ENCODE measurements at regions not wholly inside any gene's neighbourhood (a gene's known extent, or its start where the extent isn't known, plus 50 kb on each side); places are given as distances from the start of the nearest gene placed in this dataset.
"Not testable (repeated sequence)": the region's sequence is repeated elsewhere in the genome, so short reads cannot be mapped to it uniquely, and the experiment has no call there.

DNA sequence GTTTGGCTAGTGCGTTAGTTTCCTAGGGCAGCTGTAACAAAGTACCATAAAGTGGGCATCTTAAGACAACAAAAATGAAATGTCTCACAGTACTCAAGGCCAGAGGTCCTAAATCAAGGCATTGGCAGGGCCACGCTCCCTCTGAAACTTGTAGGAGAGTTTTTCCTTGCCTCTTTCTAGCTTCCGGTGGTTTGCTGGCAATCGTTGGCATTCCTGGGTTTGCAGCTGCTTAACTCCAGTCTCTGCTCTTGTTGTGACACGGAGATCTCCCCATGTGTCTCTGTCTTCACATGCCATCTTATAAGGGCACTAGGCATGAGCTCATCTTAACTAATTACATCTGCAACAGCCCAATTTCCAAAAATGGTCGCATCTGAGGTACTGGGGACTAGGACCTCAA is 362.0 kb upstream of the BOD1L1 start:
- no peak for DNase-seq

DNA sequence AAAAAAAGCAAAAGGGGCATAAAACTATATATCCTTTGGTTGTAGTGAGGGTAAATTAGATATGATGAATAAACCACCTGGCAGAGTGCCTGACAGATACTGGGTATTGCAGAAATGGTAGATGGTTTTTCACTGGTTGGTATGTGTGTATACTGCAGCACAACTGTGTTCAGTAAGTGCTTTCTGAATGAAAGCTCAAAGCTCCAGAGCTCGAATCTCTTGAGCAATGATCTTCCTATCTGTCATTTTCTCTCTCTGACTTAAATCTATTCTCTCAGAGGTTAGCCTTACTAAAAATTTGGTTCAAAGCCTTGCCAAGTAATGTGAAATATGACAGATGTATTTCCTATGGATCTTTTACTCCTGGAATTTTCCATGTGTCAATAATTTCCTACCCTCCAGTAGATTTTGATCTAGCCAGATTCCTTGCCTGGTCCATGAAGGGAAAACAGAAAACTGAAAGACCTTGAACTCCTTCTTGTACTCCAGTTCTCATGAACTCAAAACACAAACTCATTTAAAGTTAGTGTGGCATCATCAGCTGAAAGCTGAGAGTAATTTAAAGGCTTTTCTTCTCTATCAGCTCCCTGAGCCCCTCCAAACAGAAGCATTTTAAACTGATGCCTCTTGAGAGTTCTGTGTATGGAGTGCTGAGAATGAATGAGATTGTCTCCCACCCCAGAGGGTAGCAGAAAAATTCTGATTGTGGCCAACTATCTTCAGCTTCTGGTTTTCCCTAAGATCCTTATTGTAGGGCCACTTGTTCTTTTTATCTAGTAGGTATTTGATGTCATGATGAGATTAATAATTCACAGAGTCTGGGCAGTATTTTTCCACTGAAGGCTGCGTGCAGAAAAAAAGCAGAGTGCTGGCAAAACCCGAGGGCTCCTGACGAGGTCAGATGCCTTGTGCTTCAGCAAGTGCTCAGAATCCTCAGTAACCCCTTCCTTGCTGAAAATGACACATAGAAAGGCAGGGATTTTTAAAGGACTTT is 363.4 kb upstream of the BOD1L1 start:
- no peak for DNase-seq

DNA sequence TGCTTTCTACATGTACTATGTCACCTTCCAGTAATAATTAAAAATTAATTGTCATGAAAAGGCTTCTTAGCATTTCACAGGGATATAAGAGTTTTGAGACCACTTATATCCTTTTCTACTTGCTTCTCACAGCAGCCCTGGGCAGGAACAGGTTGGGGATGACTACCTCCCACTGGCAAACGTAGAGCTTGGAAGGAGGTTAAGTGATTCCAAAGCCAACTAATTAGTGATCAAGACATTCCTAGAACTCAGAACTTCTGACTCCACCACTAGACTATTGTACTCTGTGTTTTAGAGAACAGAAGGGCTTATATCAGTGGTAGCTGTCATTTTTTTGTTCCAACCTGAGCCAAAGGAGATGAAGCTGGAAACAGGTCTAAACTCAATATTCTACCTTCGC is 364.5 kb upstream of the BOD1L1 start:
- DNase-seq, result no peak

DNA sequence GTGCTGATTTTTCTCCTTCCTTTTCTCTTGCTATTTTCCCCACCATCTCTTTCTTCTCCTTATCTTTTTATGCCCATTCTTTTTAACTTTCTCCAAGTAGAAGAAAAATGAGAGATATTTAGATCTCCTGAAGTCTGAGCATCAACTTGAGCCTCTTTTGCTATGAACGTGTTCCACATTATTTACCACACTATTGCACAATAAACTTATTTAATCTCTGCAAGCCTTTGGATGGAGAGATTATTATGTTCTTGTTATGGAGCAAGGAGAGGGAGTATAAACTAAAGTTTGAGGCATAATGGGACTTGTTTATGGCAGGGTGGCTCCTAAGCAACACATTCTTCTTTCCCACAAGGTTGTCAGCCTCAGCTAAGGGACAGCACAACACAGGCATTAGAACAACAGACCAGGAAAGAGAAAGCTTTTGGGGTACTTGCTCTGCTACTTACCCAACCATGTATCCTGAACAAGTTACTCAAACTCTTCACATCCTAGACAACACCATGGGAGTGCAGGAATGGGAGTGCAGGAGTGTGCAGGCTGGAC is 365.5 kb upstream of the BOD1L1 start:
- DNase-seq, result no peak

DNA sequence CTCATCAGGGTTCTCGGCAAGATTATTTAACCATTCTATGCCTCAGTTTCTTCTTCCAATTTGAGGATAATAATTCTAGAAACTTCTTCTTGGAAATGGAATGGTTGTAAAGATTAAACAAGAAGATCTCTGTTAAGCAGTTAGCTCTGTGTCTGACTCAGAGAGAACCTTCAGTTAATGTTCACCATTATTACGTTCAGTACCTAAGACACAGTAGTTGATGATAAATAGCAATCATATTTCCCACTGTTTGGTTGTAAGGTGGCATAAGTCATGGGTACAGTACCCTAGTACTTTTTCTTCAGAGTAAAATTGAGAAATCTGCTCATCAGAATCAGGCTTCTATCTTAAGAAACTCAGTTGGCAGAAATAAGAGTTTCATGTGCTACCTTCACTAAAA is 366.5 kb upstream of the BOD1L1 start:
- no peak for DNase-seq

DNA sequence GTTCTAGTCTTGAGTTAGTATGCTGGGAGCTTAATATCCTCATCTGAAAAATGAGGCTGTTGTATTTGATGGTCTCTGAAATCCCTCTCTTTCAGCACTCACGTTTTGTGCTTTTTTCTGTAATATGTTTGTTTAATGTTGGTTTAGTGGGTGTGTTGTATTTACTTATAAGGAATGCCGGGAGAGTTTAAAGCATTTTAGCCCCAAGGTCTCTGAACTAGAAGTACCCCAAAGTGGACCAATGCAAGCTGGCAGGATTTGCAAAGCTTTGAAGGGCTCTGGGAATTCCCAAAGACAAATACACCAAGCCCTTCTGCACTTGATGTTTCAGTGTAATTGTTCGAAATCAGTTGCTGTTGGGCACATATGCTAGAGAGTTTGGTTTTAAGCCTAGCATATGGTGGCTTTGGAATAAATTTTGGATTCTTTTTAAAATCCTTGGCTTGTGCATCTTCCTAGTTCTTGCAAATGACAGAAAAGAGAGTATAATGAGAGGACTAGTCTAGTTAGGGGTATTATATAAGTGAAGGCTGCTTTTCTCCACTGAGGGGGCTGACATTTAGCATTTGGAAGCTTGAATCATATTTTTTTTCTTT is 371.4 kb upstream of the BOD1L1 start:
- no peak for DNase-seq

DNA sequence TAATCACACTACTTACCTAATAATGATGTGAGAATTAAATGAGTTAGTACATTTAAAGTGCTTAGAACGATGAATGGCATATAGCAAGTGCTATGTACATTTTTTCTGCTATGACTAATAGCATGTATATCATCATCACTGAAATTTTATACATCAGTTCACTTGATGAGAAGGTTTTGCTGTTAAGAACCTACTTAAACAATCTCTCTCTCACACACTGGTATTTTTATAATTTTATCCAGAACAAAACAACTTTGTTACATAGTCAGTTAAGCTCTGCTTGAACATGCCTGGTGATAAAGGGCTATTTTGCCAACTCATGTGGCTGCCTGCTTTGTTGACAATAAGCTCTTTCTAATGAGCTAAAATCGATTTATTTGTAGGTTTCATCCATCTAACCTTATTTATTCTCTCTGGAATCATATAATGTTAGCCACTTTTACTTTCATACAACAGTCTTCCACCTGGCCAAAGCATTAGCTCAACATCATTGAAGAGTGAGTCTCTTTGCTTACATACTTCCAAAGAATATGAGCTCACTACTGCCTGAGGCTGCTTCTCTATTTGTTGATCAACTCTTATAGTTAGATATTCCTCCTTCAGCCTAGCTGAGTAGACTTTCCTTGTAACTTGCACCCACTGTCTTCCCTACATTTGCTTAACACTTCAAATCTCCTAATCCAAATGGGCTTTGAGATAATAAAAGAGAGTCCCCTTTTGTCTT is 372.7 kb upstream of the BOD1L1 start:
- DNase-seq, result no peak

DNA sequence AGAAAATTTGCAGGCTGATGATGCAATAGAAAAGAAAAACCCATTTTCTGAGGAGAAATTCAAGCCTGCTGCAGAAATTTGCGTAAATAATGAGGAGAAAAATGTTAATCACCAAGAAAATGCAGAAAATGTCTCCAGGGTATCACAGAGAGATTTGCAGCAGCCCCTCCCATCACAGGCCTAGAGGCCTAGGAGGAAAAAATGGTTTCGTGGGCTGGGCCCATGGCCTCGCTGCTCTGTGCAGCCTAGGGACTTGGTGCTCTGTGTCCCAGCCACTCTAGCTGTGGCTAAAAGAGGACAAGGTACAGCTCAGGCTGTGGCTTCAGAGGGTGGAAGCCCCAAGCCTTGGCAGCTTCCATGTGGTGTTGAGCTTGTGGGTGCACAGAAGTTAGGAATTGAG is 374.8 kb upstream of the BOD1L1 start:
- not testable (repeated sequence) for DNase-seq

DNA sequence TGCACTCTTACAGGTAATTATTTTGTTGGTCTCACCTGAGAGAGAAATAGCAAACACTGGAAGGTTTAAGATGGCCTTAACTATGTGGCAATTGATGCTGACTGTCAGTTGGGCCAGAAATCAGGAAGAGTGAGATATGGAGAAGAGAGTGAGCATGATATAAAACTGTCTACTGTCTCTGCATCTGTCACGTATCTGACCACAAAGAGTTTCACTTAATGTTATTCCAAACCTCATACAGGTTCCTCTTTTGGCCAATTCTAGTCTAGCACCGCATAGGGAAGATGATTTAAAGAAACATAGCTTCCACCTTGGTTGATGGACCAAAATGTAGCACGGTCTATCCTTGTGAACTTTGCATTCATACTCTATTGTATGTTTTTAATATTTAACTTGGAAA is 381.0 kb upstream of the BOD1L1 start:
- no peak for DNase-seq

DNA sequence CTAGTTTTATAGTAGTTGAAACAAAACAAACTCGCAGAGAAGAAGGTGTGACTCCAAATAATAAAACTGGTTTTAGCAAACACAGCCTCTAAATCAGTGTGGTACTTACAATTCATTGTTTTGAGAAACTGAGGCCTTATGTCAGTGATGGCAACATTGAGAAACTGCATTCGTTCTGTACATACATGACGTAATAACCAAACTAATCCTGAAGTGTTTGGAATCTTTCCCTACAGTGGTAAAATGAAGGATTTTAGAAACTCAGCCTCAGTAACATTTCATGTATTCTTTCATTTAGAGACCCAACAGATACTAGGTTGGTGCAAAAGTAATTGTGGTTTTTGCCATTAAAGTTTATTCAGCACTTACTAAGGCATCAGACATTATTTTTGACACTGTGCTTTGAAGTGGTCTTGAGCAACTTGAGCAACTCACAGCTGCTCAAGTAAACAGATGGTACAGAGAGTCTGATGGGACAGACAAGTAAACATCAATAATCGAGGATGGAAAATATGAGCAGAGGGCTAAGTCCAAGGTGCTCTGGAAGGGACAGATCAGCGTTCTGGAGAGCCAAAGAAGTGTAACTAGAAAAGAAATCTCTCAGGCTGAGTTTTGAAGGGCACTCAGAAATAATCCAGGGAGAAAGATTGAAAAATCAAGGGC is 390.8 kb upstream of the BOD1L1 start:
- no peak for DNase-seq

DNA sequence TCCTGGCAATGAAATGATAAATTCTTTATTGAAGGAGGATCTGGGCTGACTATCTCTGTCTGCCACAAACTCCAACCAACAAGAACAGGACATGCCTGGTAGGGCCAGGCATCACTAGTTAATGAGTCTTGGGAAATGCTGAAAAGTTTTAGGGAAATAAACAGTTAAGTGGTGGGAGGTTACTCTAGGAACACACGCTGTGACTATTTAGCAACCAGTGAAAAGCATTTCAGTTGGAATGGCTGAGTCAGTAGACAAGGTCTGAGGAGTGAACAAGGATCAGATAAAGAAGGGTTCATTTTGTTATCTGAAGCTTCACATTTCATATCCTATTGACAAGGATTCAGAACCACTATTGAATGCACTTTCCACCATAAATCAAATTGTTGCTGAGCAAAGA is 394.9 kb upstream of the BOD1L1 start:
- DNase-seq, result no peak

DNA sequence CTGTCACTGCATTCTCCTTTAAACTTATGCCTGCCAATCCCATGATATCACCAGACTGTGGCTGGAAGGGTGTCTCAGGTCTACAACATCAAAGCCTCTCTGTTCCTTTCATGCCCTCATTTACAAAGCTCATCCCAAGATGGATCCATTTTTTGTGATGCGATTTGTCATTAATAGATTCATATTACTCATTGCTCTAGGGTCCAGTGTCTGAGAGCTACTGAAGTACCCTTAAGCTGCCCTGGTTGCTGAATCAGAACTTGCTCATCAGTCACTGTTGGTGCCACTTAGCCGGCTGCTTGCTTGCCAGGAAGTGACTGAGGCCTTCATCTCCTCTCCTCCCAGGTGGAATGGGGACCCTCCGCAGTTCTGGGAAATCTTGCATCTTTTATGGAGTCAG is 395.5 kb upstream of the BOD1L1 start:
- no peak for DNase-seq

DNA sequence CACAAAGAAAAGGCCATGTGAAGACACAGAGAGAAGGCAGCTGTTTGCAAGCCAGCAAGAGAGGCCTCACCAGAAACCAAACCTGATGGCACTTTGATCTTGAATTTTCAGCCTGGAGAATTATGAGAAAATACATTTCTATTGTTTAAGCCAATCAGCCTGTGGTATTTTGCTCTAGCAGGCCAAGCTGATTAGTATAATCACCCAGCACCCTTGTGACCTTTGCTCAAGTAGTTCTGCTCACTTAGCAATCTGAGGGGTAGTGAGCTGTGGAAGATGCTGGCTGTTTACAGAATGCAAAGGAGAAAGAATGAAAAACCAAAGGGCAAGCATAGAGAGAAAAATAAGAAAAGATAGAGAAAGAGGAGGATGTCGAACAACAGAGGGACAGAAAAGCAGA is 396.4 kb upstream of the BOD1L1 start:
- no peak for DNase-seq

DNA sequence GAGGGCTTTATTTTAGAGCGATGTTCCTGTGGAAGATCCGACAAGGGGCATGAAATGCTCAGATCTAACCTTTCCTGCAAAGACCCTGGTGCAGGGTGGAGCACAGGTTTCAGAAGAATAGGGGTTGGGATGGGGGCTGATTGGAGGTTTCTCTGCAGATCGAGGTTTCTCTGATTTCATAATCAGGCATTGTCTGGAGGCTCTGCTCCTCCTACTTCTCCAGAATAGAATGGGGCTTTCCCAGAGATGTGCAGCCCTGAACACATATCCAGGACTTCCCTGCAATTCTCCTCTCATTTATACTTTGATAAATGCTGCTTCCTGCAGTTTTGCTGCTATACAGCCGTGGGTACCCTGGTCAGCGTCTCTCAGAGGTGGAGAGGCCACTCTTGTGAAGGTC is 397.6 kb upstream of the BOD1L1 start:
- no peak for DNase-seq

DNA sequence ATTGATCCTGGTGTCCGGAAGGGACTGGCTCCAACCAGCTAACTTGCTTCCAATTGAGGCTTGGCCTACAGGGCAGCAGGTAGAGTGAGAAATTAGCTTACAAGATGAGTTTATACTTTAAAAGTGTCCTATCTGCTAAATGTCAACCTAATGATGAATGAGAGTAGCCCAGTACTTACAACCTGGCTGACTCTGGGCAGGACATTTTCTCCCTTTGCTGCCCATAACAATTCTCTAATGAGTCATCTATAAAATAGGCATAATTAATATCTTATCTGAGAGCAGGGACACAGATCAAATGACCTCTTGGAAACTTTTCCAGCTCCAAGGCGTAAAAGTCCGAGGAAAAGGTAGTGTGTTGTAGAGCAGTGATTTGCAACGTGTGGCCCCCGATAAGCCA is 398.4 kb upstream of the BOD1L1 start:
- no peak for DNase-seq

DNA sequence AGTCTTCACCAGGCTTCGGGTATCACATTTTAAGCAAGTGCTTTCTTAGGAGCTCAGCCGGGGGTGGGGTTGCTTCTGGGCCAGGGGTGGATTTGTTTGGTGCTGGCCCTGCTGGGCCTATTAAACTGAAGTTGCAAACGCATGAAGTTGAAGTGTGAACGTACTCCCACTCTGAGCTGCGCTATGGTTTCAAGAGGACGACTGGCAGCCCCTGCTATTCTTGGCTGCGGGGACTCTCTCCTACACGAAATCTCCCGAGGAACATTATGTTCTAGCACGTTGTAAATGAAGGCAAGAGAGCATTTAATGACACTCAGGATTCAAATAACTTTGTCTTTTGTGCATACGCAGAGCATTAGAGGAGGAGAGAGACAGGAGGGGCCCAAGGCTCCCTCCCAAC is 401.3 kb upstream of the BOD1L1 start:
- no peak for DNase-seq

DNA sequence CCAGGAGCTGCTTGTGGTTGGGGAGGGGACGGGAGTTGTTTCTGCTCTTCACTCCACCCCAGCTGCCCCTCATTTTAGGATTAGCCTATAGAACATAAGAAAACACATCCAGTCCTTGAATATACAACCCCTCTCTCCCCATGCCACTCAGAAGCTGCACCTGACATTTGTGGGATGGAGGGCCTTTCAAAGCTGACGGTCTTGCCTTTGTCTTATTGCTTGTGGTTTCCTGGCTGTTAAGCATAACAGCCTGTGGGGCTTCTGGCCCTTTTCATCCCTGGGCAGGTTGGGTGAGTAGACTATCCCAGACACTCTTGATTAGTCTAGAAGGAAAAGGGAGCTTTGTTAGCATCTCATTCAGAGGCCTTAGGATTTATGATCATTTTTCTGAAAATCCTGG is 407.6 kb upstream of the BOD1L1 start:
- DNase-seq, result no peak

DNA sequence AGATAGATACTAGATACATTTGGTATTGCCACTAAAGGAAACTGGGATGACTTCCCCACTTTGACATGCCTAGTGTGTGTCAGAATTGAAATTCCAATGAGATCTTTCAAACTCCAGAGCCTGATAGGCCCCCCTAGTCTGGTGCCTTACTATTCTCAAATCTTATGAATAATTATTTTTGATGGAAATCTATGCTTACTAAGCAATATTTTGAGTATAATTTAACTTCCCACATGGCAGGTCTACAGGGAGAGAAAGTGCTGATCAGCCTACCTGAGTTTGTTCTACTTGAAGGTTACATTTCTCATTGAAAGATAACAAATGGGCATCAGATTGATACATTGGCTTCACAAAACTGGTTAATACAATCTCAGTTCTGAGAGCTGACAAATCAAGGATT is 415.7 kb upstream of the BOD1L1 start:
- no peak for DNase-seq

DNA sequence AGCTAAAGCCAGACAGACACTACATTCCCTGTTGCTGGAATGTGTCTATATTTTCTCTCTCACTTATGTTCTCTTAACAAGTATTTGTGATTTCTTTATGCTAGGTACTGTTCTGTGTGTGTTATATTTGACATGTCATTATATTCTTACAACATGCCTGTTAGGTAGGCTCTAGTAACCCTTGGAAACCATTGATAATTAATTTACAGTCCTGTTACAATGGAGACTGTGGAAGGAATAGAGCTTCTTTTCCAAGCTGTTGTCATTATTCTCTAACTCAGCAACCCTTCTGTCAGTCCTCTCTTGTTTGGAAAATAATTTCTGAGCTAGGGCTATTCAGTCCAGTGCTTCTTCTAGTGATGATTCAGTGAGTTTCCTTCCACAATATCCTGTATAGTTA is 419.1 kb upstream of the BOD1L1 start:
- DNase-seq, result no peak

DNA sequence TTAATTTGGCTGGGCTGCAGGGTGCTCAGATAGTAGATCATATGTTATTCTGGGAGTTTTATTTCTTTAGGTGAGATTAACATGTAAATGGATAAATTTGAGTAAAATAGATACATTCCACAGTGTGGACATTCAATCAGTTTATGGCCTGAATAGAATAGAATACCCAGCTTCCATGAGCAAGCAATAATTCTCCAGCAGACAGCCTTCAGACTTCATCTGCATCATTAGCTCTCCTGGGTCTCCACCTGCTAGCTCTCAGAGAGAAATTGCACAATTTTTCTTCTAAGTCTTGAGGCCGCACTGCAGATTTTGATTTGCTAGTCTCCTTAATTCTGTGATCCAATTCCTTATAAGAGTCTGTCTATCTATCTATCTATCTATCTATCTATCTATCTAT is 420.3 kb upstream of the BOD1L1 start:
- DNase-seq, result no peak

DNA sequence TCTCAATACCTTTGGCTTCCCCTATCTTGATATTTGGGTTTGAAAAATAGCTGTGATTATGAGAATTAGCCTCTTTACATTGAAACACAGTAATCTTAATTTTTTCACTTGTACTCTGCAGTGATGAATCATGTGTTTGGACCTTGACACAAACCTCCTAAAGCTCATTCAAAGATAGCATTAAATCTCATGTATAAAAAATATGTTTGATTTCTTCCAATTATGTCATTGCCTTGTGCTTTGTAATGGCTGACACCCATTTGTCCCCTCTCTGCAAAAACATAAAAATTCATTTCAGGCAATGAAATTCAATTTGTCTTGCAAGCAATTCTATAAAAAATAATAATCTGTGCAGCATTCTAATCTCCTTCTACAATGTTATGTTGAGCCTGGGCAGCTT is 422.4 kb upstream of the BOD1L1 start:
- DNase-seq, result no peak

DNA sequence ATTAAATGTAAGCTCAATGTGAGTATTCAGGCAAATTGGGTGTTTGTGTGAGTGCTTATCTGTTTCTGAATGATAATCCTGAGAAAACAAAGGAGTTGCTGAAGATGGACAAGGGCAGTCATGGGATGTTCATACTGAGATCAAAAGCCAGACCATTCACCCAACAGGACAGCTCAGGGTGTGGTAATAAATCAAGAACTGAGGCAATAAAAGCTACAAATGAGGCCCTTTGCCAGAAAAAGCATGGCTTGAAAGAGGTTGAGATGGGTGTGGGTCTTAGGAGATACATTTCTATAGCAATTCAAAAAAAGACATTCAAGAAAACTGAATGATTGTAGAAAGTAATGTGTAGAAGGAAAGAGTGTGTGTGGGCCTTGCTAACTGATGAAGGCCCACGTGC is 425.8 kb upstream of the BOD1L1 start:
- no peak for DNase-seq

DNA sequence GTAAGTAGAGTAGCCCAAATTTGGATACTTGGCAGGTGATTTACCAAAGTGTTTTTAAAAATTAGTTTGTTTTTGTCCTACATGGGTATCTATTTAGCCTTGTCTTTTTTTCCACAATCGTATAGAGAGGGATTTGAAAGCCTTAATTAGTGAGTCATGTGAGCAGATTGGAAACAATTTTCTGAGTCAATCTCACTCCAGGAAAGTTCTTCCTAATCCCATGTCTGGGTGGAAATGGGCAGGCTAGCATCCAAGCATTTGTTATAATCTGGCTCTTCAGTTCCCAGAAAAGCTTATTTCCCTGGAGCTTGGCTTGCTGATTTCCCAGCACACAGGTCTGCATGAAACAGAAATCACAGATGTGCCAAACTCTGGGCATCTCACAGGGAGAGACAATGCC is 426.9 kb upstream of the BOD1L1 start:
- DNase-seq, result no peak

Data from activated CD4-positive, alpha-beta T cell treated with anti-CD3 and anti-CD28 coated beads, Interleukin-10, Interleukin-2, amounts not matched to agents 100 ng/mL and 50 ng/mL, durations not matched to agents 16 hours and 8 hours (primary cell).